Ishikawa (cell line): ENCODE measurements at regions not wholly inside any gene's neighbourhood (a gene's known extent, or its start where the extent isn't known, plus 50 kb on each side); places are given as distances from the start of the nearest gene placed in this dataset.

ENCODE experiments used
- EP300 ChIP-seq: IDR thresholded peaks from 2 replicates; pipeline ENCODE4 v1.6.1; 2012; ENCODE audit warnings: borderline replicate concordance
- RAD21 ChIP-seq: IDR thresholded peaks from 2 replicates; pipeline ENCODE4 v1.6.1; 2012; ENCODE audit warnings: low read depth

DNA sequence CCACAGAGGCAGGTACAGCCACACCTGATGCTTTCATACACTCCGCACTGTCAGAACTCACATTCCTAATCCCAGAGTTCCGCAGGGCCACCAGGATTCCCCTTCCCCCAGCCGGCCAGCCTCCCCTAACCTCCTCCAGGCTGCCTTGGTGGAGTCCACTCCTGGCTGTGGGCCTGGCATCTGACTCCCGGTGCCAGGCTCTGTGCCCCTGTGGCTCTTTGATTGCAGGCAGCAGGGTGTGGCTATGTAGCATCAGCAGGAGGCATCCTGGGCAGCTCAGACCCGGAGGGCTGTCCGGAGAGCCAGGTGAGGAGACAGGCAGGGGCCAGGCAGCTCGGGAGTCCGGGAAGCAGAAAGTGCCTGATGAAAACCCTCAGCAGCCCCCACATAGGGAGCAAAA lies 1432.9 kb downstream of the BRD1 start:
- TF ChIP-seq EP300: no peak
- TF ChIP-seq RAD21: no peak
